Superior temporal gyrus (tissue), 1 donor: ENCODE measurements at regions not wholly inside any gene's neighbourhood (a gene's known extent, or its start where the extent isn't known, plus 50 kb on each side); places are given as distances from the start of the nearest gene placed in this dataset.
"Not testable (repeated sequence)": the region's sequence is repeated elsewhere in the genome, so short reads cannot be mapped to it uniquely, and the experiment has no call there.

Experiments
- DNase-seq: peaks from one replicate; pipeline ENCODE4 v3.0.0-alpha.2; 2016; ENCODE audit errors: extremely low spot score

GRCh38 chr2:167843657-167844056, 403.7 kb downstream of the STK39 start:
- no peak for DNase-seq

GRCh38 chr2:167843217-167843616, 404.2 kb downstream of the STK39 start:
- DNase-seq: no peak

DNA sequence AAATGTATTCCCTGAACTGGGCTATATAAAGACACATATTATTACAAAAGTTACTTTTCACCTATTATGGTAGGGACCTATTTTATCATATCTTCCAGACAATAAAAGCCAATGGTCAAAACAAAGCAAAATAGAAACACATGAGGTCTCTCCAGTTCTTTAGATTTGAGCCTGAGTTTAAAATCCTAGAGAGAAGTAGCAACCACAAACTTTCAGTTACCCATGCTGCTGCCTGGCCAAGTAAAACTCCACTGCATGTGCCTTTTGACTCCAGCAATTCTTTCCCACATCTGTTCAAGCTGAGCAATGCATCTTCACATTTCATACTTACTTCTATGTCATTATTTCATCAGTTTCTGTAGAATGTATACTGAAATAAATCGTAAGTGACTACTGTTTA, 405.3 kb downstream of the STK39 start:
- DNase-seq: no peak

DNA sequence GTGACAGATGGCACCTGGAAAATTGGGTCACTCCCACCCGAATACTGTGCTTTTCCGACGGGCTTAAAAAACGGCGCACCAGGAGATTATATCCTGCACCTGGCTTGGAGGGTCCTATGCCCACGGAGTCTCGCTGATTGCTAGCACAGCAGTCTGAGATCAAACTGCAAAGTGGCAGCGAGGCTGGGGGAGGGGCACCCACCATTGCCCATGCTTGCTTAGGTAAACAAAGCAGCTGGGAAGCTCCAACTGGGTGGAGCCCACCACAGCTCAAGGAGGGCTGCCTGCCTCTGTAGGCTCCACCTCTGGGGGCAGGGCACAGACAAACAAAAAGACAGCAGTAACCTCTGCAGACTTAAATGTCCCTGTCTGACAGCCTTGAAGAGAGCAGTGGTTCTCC, 412.1 kb downstream of the STK39 start:
- DNase-seq: not testable (repeated sequence)

DNA sequence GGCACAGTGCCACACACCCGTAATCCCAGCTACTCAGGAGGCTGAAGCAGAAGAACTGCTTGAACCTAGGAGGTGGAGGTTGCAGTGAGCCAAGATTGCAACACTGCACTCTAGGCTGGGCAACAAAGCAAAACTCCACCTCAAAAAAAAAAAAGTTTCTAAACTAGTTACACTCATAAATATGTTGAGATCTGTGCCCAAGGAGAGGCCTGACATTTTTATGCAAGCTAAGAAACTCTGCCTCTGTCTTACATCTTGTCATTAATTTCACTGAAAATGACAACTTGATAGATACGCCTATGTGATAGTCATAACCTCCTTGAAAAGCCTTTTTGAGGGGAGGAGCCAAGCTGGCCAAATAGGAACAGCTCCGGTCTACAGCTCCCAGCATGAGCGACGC, 412.7 kb downstream of the STK39 start:
- DNase-seq: no peak

DNA sequence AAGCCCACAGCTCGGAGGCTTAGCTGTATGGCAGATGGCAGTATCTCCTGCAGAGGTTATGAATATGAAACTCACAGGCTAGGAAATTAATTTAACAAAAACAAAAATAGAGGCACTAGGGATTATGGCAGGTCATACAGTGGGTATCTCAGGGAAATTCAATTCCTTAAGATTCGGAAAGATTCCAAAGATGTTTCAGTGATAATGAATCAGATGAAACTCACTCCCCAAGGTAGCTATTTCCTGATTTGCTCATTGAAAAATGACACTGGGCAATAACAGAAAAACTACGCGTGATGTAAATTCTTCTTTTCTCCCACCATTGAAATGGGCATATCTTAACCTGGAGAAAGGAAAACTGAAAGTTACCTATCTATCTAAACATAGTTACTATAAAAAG, 414.1 kb downstream of the STK39 start:
- no peak for DNase-seq

GRCh38 chr2:167832868-167833287, 414.5 kb downstream of the STK39 start:
- no peak for DNase-seq

DNA sequence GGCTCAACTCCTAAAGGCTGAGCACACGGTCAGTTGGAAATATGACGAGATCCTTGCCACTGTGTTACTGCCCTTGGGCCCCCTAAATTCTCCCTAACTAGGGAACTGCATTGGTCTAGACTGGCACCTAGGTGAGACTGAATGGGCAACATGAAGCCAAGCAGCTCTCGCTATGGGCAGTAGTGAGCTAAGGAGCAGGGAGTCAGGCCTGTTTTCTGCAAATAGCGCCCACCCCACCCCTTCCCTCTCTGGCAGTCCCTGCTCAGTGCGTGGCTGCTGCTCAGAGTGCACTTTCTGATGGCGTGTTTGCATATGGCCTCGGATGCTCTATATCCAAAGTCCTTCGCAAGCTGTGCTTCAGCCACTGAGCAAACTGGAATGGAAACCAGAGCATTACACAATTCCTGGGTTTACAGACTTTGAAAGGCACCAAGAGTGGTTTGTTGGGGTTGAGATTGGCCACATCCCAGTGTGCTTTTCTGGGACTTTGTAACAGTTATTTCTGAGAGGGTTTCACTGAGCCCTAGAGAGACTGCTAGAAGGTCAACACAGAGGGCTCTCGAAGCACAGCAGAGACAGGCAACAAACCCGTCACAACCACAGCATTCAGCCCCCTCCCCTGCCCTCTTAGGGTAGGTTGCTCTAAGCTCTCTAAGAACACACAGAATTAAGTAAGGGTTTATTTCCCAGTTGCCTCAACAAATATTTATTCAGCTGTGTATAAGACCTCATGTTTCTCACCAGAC, 419.9 kb downstream of the STK39 start:
- no peak for DNase-seq

GRCh38 chr2:167826906-167827305, 420.5 kb downstream of the STK39 start:
- no peak for DNase-seq

GRCh38 chr2:167825664-167826063, 421.7 kb downstream of the STK39 start:
- DNase-seq: no peak

GRCh38 chr2:167822690-167823465, 424.5 kb downstream of the STK39 start:
- DNase-seq: no peak

DNA sequence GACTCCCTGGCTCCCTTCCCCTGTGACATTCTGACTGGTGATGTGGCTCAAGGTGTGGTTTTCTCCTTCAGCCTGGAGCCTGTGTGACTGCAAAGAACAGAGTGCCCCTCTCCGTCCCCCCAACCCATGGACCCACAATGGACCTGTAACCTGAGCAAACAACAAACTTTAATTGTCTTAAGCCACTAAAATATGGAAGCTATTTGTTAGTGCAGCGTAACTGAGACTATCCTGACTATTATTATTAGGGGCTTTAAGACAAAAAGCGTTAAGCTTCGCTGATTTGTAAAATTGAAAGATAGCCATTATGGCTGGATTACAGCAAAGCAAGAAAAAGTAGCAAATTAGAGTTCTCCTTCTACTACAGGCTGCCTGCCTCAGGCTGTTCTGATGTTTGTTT, 426.9 kb downstream of the STK39 start:
- DNase-seq: no peak

GRCh38 chr2:167818521-167818920, 428.9 kb downstream of the STK39 start:
- DNase-seq: no peak

DNA sequence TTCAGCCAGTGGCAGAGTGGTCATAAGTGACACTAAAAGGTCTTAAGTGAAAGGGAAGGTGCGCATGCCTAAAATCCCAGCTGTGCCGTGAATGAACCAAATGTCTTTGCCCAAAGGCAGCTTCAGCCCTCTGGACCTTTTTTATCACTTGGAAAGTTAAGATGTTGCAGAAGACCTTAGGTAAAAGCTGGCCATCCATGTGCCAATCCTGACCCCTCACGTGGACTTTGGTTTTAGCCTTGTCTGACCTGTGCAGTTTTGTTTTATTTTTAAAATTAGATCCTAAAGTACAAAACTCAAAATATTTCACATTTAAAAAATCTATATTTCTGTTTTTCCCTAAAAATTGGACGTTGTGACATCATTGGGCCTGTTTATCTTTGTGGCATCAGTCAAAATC, 429.5 kb downstream of the STK39 start:
- no peak for DNase-seq

- no peak for DNase-seq
Observed at GRCh38 chr2:167817422-167817821, 430.0 kb downstream of the STK39 start.

GRCh38 chr2:167816874-167817290, 430.5 kb downstream of the STK39 start:
- no peak for DNase-seq

GRCh38 chr2:167814881-167815718, 432.3 kb downstream of the STK39 start:
- DNase-seq: no peak

DNA sequence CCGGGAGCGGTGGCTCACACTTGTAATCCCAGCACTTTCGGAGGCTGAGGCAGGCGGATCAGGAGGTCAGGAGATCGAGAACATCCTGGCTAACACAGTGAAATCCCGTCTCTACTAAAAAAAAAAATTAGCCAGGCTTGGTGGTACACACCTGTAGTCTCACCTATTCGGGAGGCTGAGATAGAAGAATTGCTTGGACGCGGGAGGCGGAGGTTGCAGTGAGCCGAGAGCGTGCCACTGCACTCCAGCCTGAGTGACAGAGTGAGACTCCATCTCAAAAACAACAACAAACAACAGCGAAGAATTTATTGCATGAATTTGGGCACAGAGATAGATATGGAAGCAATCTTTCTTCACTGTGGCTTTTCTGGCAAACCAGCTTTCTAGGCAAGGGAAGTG, 432.9 kb downstream of the STK39 start:
- not testable (repeated sequence) for DNase-seq

- not testable (repeated sequence) for DNase-seq
Observed at GRCh38 chr2:167809799-167810198, 437.6 kb downstream of the STK39 start.

GRCh38 chr2:167803449-167803988, 443.9 kb downstream of the STK39 start:
- DNase-seq: no peak

DNA sequence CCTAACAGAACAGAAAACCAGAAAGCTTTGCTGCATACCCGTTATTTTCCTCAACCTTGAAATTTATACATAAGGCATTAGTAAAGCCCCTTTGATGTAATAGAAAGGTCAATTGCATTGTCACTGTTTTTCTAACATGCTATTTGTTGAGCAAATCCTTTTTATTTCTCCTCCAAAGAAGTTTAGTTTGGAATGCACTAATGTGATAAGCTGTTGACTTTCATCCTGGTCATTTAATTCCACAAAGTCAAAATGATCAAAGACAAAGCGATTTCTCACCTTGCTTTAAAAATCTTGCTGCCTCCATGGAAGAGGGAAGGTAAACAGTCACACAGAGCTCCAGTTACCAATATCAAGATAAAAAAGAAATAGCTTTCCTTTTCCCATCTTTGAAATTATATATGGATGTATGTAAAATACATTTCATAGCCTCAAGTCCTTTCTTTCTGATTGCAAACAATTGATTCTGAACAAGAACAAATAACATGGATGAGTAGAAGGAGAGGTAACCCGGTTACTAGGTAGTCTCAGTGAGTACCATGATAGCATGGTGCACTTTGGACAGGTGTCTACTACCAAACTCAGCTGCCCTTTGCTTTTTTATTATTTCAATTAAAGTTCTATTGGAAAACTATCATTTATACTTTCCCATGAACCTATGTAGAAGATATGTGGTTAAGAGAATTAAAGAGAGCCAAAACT, 452.7 kb downstream of the STK39 start:
- DNase-seq: no peak
